GM19240 (cell line): ENCODE measurements at regions not wholly inside any gene's neighbourhood (a gene's known extent, or its start where the extent isn't known, plus 50 kb on each side); places are given as distances from the start of the nearest gene placed in this dataset.
"Not testable (repeated sequence)": the region's sequence is repeated elsewhere in the genome, so short reads cannot be mapped to it uniquely, and the experiment has no call there.

Source experiments
- DNase-seq: peaks from one replicate; pipeline ENCODE4 v3.0.0; 2011; ENCODE audit warnings: low spot score; ENCODE audit not compliant: insufficient read length

- no peak for DNase-seq
These were observed 97.0 kb downstream of the DRD1 start for GRCh38 chr5:175347027-175347426.

GRCh38 chr5:175344331-175345195 is 99.4 kb downstream of the DRD1 start:
- DNase-seq = no peak

GRCh38 chr5:175343308-175343707 is 100.7 kb downstream of the DRD1 start:
- DNase-seq = no peak

- no peak for DNase-seq
These were observed 103.8 kb downstream of the DRD1 start for GRCh38 chr5:175340180-175340579.

GRCh38 chr5:175337680-175338079 is 106.3 kb downstream of the DRD1 start:
- no peak for DNase-seq

GRCh38 chr5:175336781-175337180 is 107.2 kb downstream of the DRD1 start:
- DNase-seq = no peak

- no peak for DNase-seq
These were observed 108.3 kb downstream of the DRD1 start for GRCh38 chr5:175335691-175336090.

- not testable (repeated sequence) for DNase-seq
These were observed 112.6 kb downstream of the DRD1 start for GRCh38 chr5:175331173-175332036.

- DNase-seq = no peak
These were observed 114.0 kb downstream of the DRD1 start for GRCh38 chr5:175329976-175330375.

- no peak for DNase-seq
These were observed 115.3 kb downstream of the DRD1 start for GRCh38 chr5:175328687-175329086.

GRCh38 chr5:175328176-175328575 is 115.8 kb downstream of the DRD1 start:
- DNase-seq = no peak

GRCh38 chr5:175325681-175326080 is 118.3 kb downstream of the DRD1 start:
- no peak for DNase-seq

GRCh38 chr5:175321927-175322532 is 122.0 kb downstream of the DRD1 start:
- peak; percentile 11 for DNase-seq

- DNase-seq = no peak
These were observed 124.8 kb downstream of the DRD1 start for GRCh38 chr5:175319199-175319598.

- DNase-seq = no peak
These were observed 126.1 kb downstream of the DRD1 start for GRCh38 chr5:175317872-175318271.

GRCh38 chr5:175309218-175309810 is 134.7 kb downstream of the DRD1 start:
- no peak for DNase-seq

- no peak for DNase-seq
These were observed 135.3 kb downstream of the DRD1 start for GRCh38 chr5:175308701-175309100.

GRCh38 chr5:175306381-175306780 is 137.6 kb downstream of the DRD1 start:
- no peak for DNase-seq

GRCh38 chr5:175305251-175305650 is 138.7 kb downstream of the DRD1 start:
- DNase-seq = no peak

GRCh38 chr5:175290379-175290778 is 153.6 kb downstream of the DRD1 start:
- no peak for DNase-seq

- no peak for DNase-seq
These were observed 155.8 kb downstream of the DRD1 start for GRCh38 chr5:175288048-175288621.
